H1 (cell line): ENCODE measurements at regions not wholly inside any gene's neighbourhood (a gene's known extent, or its start where the extent isn't known, plus 50 kb on each side); places are given as distances from the start of the nearest gene placed in this dataset.

Experiments used
- CTCF ChIA-PET: fragments of 300-600 bp; sonication (Branson Sonifier 250); formaldehyde crosslinking; loops from one replicate; lab custom pipeline; 2021; ENCODE audit not compliant: partially characterized antibody; lab: Charles Lee
- POLR2A ChIA-PET: fragments of 300-600 bp; sonication (Branson Sonifier 250); formaldehyde crosslinking; loops from one replicate; lab custom pipeline; 2021; ENCODE audit warnings: inconsistent platforms; ENCODE audit not compliant: partially characterized antibody; lab: Charles Lee
- DNase-seq, 2 experiments: peaks; one replicate each; pipeline versions ENCODE4 v3.0.0 to v3.0.0-alpha.2; 2010 to 2022; ENCODE audit warnings: low spot score in 2 of 2, low read depth in 1 of 2, mixed read lengths in 1 of 2
- FAIRE-seq: peaks from 2 replicates; lab custom pipeline; 2011; peaks lifted over from hg19 to GRCh38; lab: Jason Lieb, UNC
- H2AFZ ChIP-seq: 2 replicates; pipeline ENCODE4 v1.8.1; 2012; ENCODE audit warnings: low read length, inconsistent platforms
- H2AK5ac ChIP-seq: 2 replicates; pipeline ENCODE4 v1.6.1; 2013; ENCODE audit warnings: low read depth, low read length
- H2BK120ac ChIP-seq: replicated peaks from 2 replicates; pipeline ENCODE3; 2013; ENCODE audit warnings: low read depth, low read length, inconsistent platforms
- H2BK12ac ChIP-seq: 2 replicates; pipeline ENCODE4 v1.6.1; 2013; ENCODE audit warnings: low read depth, low read length
- H2BK15ac ChIP-seq: 2 replicates; pipeline ENCODE4 v1.6.1; 2013; ENCODE audit warnings: low read length
- H2BK20ac ChIP-seq: 2 replicates; pipeline ENCODE4 v1.6.1; 2013; ENCODE audit warnings: low read length
- H2BK5ac ChIP-seq: 2 replicates; pipeline ENCODE4 v1.6.1; 2013; ENCODE audit warnings: low read depth, low read length
- H3K14ac ChIP-seq: 2 replicates; pipeline ENCODE4 v1.6.1; 2013; ENCODE audit warnings: inconsistent platforms; ENCODE audit not compliant: insufficient read length
- H3K18ac ChIP-seq: 2 replicates; pipeline ENCODE4 v1.6.1; 2013; ENCODE audit warnings: low read length; ENCODE audit errors: extremely low read depth
- H3K23ac ChIP-seq: 2 replicates; pipeline ENCODE4 v1.6.1; 2013; ENCODE audit warnings: inconsistent platforms; ENCODE audit not compliant: insufficient read length
- H3K23me2 ChIP-seq: 2 replicates; pipeline ENCODE4 v1.6.1; 2013; ENCODE audit warnings: low read depth, low read length
- H3K27ac ChIP-seq: 2 replicates; pipeline ENCODE4 v1.6.1; 2011; ENCODE audit warnings: low read depth, low read length, inconsistent platforms
- H3K27me3 ChIP-seq, 4 experiments: replicated peaks in 1 of 4; 1 replicate in 1 of 4; 2 replicates in 3 of 4; pipeline versions ENCODE4 v1.6.1 to v1.8.1; 2011 to 2013; ENCODE audit warnings: low read length in 3 of 4, mild to moderate bottlenecking in 3 of 4, inconsistent platforms in 2 of 4, mixed read lengths in 2 of 4, moderate library complexity in 1 of 4; ENCODE audit not compliant: control insufficient read depth in 3 of 4, insufficient read depth in 3 of 4; ENCODE audit errors: extremely low read depth in 1 of 4
- H3K36me3 ChIP-seq, 4 experiments: 2 replicates each; pipeline versions ENCODE4 v1.6.1 to v1.8.1; 2011 to 2013; ENCODE audit warnings: mild to moderate bottlenecking in 4 of 4, low read length in 3 of 4, moderate library complexity in 2 of 4, control low read depth in 1 of 4, inconsistent platforms in 1 of 4; ENCODE audit not compliant: insufficient read depth in 4 of 4, control insufficient read depth in 2 of 4
- H3K4ac ChIP-seq: replicated peaks from 2 replicates; pipeline ENCODE3; 2013; ENCODE audit warnings: low read length, low read depth, mixed read lengths, inconsistent platforms; ENCODE audit not compliant: insufficient read length
- H3K4me1 ChIP-seq, 4 experiments: replicated peaks in 1 of 4; 1 replicate in 1 of 4; 2 replicates in 3 of 4; pipeline versions ENCODE4 v1.6.1 to v1.8.1; 2011 to 2013; ENCODE audit warnings: low read length in 3 of 4, inconsistent platforms in 2 of 4, mixed read lengths in 1 of 4; ENCODE audit not compliant: insufficient read depth in 4 of 4, control insufficient read depth in 3 of 4
- H3K4me2 ChIP-seq, 2 experiments: 2 replicates each; pipeline versions ENCODE4 v1.6.1 to v1.8.1; 2011 to 2013; ENCODE audit warnings: low read depth in 2 of 2, low read length in 2 of 2, control low read depth in 1 of 2, inconsistent platforms in 1 of 2, mild to moderate bottlenecking in 1 of 2; ENCODE audit not compliant: insufficient read depth in 1 of 2
- H3K4me3 ChIP-seq, 4 experiments: fragments of 200-600, 300-600 bp in 1 of 4; sonication (generic), shearing (Covaris generic), sonication (Bioruptor Twin) in 1 of 4; 2 replicates each; pipeline versions ENCODE4 v1.5.1 to v1.8.1; 2011 to 2016; ENCODE audit warnings: low read length in 4 of 4, low read depth in 3 of 4, control low read depth in 2 of 4, inconsistent platforms in 2 of 4, mild to moderate bottlenecking in 2 of 4, mixed read lengths in 1 of 4, moderate library complexity in 1 of 4; ENCODE audit not compliant: insufficient read depth in 2 of 4; ENCODE audit errors: extremely low read depth in 1 of 4
- H3K56ac ChIP-seq: replicated peaks from 2 replicates; pipeline ENCODE3; 2013; ENCODE audit warnings: low read depth, mild to moderate bottlenecking, mixed read lengths, low read length, inconsistent platforms; ENCODE audit not compliant: insufficient read length
- H3K79me1 ChIP-seq: 2 replicates; pipeline ENCODE4 v1.6.1; 2013; ENCODE audit warnings: low read depth, low read length, control low read depth
- H3K79me2 ChIP-seq, 2 experiments: 2 replicates each; pipeline versions ENCODE4 v1.6.1 to v1.8.1; 2012 to 2013; ENCODE audit warnings: low read length in 2 of 2, mild to moderate bottlenecking in 2 of 2, inconsistent platforms in 1 of 2; ENCODE audit not compliant: insufficient read depth in 2 of 2, control insufficient read depth in 1 of 2
- H3K9ac ChIP-seq, 4 experiments: replicated peaks in 1 of 4; 1 replicate in 1 of 4; 2 replicates in 3 of 4; pipeline versions ENCODE4 v1.6.1 to v1.8.1; 2011 to 2013; ENCODE audit warnings: low read depth in 3 of 4, low read length in 3 of 4, control low read depth in 2 of 4, mild to moderate bottlenecking in 2 of 4, moderate library complexity in 2 of 4, inconsistent platforms in 1 of 4; ENCODE audit errors: extremely low read depth in 1 of 4
- H3K9me3 ChIP-seq, 2 experiments: 2 replicates each; pipeline versions ENCODE4 v1.6.1 to v1.8.1; 2012 to 2013; ENCODE audit warnings: mild to moderate bottlenecking in 2 of 2, moderate library complexity in 2 of 2, control low read depth in 1 of 2, inconsistent platforms in 1 of 2, low read depth in 1 of 2, low read length in 1 of 2, mixed read lengths in 1 of 2; ENCODE audit not compliant: insufficient read depth in 2 of 2
- H4K20me1 ChIP-seq, 2 experiments: replicated peaks in 1 of 2; 2 replicates each; pipeline versions ENCODE3 to v1.8.1; 2011 to 2013; ENCODE audit warnings: inconsistent platforms in 2 of 2, low read length in 2 of 2, mild to moderate bottlenecking in 1 of 2; ENCODE audit not compliant: insufficient read depth in 2 of 2, control insufficient read depth in 1 of 2
- H4K5ac ChIP-seq: 2 replicates; pipeline ENCODE4 v1.6.1; 2013; ENCODE audit warnings: low read length, low read depth, mixed read lengths, inconsistent platforms; ENCODE audit not compliant: insufficient read length
- H4K8ac ChIP-seq: 2 replicates; pipeline ENCODE4 v1.8.0; 2013; ENCODE audit warnings: mild to moderate bottlenecking, moderate library complexity, low read length, inconsistent platforms; ENCODE audit not compliant: insufficient read depth; ENCODE audit errors: extremely low read depth
- H4K91ac ChIP-seq: replicated peaks from 2 replicates; pipeline ENCODE3; 2013; ENCODE audit warnings: low read length, mixed read lengths, inconsistent platforms; ENCODE audit not compliant: insufficient read length
- EP300 ChIP-seq, 2 experiments: IDR thresholded peaks; 1 replicate in 1 of 2; 2 replicates in 1 of 2; pipeline ENCODE4 v1.6.1; 2011 to 2012; ENCODE audit warnings: low read depth in 2 of 2, low read length in 2 of 2, mild to moderate bottlenecking in 2 of 2, borderline replicate concordance in 1 of 2, inconsistent platforms in 1 of 2, moderate library complexity in 1 of 2
- GTF2F1 ChIP-seq: IDR thresholded peaks from 2 replicates; pipeline ENCODE4 v1.6.1; 2012; ENCODE audit warnings: low read depth, low read length, improper control_type of control experiment, borderline replicate concordance
- RNF2 ChIP-seq: fragments of 200-900, 300-1000 bp; sonication (generic); IDR thresholded peaks from 2 replicates; pipeline ENCODE4 v1.7.1; 2016; ENCODE audit warnings: borderline replicate concordance, low read depth, mild to moderate bottlenecking, antibody characterized with exemption, low read length; ENCODE audit not compliant: poor library complexity, severe bottlenecking; ENCODE audit errors: missing control alignments
- RXRA ChIP-seq: IDR thresholded peaks from 2 replicates; pipeline ENCODE4 v1.6.1; 2011; ENCODE audit warnings: low read depth, mild to moderate bottlenecking, low read length, moderate library complexity; ENCODE audit not compliant: insufficient read depth
- SIRT6 ChIP-seq: IDR thresholded peaks from one replicate; pipeline ENCODE4 v1.7.1; 2012; ENCODE audit warnings: low read length, inconsistent platforms
- TAF1 ChIP-seq: IDR thresholded peaks from 2 replicates; pipeline ENCODE4 v1.6.1; 2011; ENCODE audit warnings: mild to moderate bottlenecking, low read depth, low read length
- WGBS, 2 experiments: shearing (Covaris generic) in 1 of 2; methylation state at CpG; one replicate each; pipeline versions ENCODE4 v1.1.6 to v1.1.7; 2013 to 2015; ENCODE audit warnings: low lambda C conversion rate in 2 of 2, mixed read lengths in 2 of 2, inconsistent platforms in 1 of 2, low coverage in 1 of 2, missing lambda C conversion rate in 1 of 2; ENCODE audit not compliant: insufficient replicate concordance in 2 of 2, insufficient coverage in 1 of 2, insufficient read length in 1 of 2; ENCODE audit errors: extremely low coverage in 1 of 2, missing lambda C conversion rate in 1 of 2; 5-methylcytosine and 5-hydroxymethylcytosine counted together

DNA sequence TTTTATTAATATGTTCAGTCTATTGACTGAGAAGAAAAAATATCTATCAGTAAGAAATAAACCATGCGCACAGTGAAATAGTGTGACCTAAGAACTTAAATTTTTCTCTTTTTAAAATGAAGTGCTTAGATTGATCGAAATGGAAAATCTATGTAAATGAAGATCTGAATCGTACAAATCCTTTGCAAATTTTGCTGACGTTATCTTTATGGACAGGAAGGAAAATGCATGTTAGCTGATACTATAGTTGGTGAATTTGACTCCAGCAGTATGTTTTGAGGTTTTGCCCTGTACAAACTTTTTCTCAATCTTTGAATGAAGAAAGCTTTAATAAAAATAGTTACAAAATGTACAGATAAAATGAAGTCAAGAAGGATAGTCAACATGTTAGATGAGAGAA lies 82.9 kb downstream of the NRN1 start:
- Histone ChIP-seq H4K8ac (no peak overlapping the region), H4K5ac (no peak overlapping the region), H4K20me1 (no peaks in the 10 kb centered on the region), H2BK5ac (no peak overlapping the region), H2BK12ac (no peak overlapping the region), H3K79me2 (no peaks in the 10 kb centered on the region), H4K91ac (no peak overlapping the region), H3K27me3 (no peaks in the 10 kb centered on the region), H2BK20ac (no peak overlapping the region), H3K56ac (no peak overlapping the region), H2AFZ (no peak overlapping the region), H3K4me3 (no peak overlapping the region), H3K23me2 (no peaks in the 10 kb centered on the region), H3K79me1 (no peaks in the 10 kb centered on the region), H2AK5ac (no peak overlapping the region), H3K18ac (no peak overlapping the region), H3K4me2 (no peak overlapping the region), H3K27ac (no peak overlapping the region), H2BK120ac (no peak overlapping the region), H3K36me3 (no peaks in the 10 kb centered on the region), H3K4ac (no peak overlapping the region), H3K4me1 (no peaks in the 10 kb centered on the region), H3K14ac (no peak overlapping the region), H3K9ac (no peak overlapping the region), H3K23ac (no peak overlapping the region), H3K9me3 (no peaks in the 10 kb centered on the region), H2BK15ac (no peak overlapping the region)
- POLR2A ChIA-PET = no interaction called here
- no peak for FAIRE-seq
- WGBS, 2 experiments = 94% methylated on average over 4 of the region's 4 CpGs; no CpG with 5 or more reads in 1 of the 2 experiments
- CTCF ChIA-PET = interaction anchor here (0.6 kb wide), 1 partner anchor 490 kb away, joined by 3 read pairs; no protein-coding TSS in a partner anchor
- no peak for DNase-seq
- no peak for TF ChIP-seq GTF2F1
- TF ChIP-seq RXRA = no peak
- TF ChIP-seq EP300 (IDR thresholded peaks at IDR 0.05; ENCODE audit: borderline replicate concordance in 1 of 2, low read depth in 2 of 2, low read length in 2 of 2) = no peak
- no peak for TF ChIP-seq TAF1
- TF ChIP-seq SIRT6 = no peak
- no peak for TF ChIP-seq RNF2
